Hepatocyte (in vitro differentiated cells): ENCODE measurements at regions not wholly inside any gene's neighbourhood (a gene's known extent, or its start where the extent isn't known, plus 50 kb on each side); places are given as distances from the start of the nearest gene placed in this dataset.

ENCODE experiments used
- DNase-seq: peaks from one replicate; pipeline ENCODE4 v3.0.0-alpha.2; 2016; ENCODE audit warnings: low spot score
- H2AFZ ChIP-seq: fragments of 200-600 bp; sonication (generic); 2 replicates; pipeline ENCODE4 v1.6.0; 2016; ENCODE audit warnings: antibody characterized with exemption, mild to moderate bottlenecking
- H3K27ac ChIP-seq: fragments of 200-600 bp; sonication (generic); 2 replicates; pipeline ENCODE4 v1.5.1; 2016; ENCODE audit warnings: mild to moderate bottlenecking
- H3K27me3 ChIP-seq: fragments of 200-600 bp; sonication (generic); 2 replicates; pipeline ENCODE4 v1.6.1; 2016
- H3K36me3 ChIP-seq: fragments of 200-600 bp; sonication (generic); replicated peaks from 2 replicates; pipeline ENCODE4 v1.5.1; 2016; ENCODE audit warnings: low read depth; ENCODE audit not compliant: insufficient read depth
- H3K4me1 ChIP-seq: fragments of 200-600 bp; sonication (generic); 2 replicates; pipeline ENCODE4 v1.5.1; 2016; ENCODE audit warnings: mild to moderate bottlenecking, moderate library complexity; ENCODE audit not compliant: insufficient read depth
- H3K4me2 ChIP-seq: fragments of 200-600 bp; sonication (generic); 2 replicates; pipeline ENCODE4 v1.6.0; 2016
- H3K4me3 ChIP-seq: fragments of 200-600 bp; sonication (generic); 2 replicates; pipeline ENCODE4 v1.5.1; 2016; ENCODE audit warnings: mild to moderate bottlenecking
- H3K79me2 ChIP-seq: fragments of 200-600 bp; sonication (generic); 2 replicates; pipeline ENCODE4 v1.6.0; 2017; ENCODE audit warnings: mild to moderate bottlenecking
- H3K9me2 ChIP-seq: fragments of 200-600 bp; sonication (generic); replicated peaks from 2 replicates; pipeline ENCODE4 v1.6.0; 2017; ENCODE audit warnings: mild to moderate bottlenecking; ENCODE audit not compliant: insufficient read depth
- H3K9me3 ChIP-seq: fragments of 200-600 bp; sonication (generic); 2 replicates; pipeline ENCODE4 v1.5.1; 2016; ENCODE audit warnings: low read depth, mild to moderate bottlenecking
- H4K20me1 ChIP-seq: fragments of 200-600 bp; sonication (generic); 2 replicates; pipeline ENCODE4 v1.6.0; 2016; ENCODE audit warnings: mild to moderate bottlenecking; ENCODE audit not compliant: insufficient read depth, poor library complexity, severe bottlenecking
- EZH2 ChIP-seq: fragments of 200-600 bp; sonication (generic); IDR thresholded peaks from 2 replicates; pipeline ENCODE4 v1.6.1; 2016; ENCODE audit warnings: antibody characterized with exemption, mild to moderate bottlenecking, borderline replicate concordance
- EZH2phosphoT487 ChIP-seq: fragments of 200-600 bp; sonication (generic); IDR thresholded peaks from one replicate; pipeline ENCODE4 v1.6.1; 2018; ENCODE audit warnings: antibody characterized with exemption, mild to moderate bottlenecking, low read depth, moderate library complexity; ENCODE audit not compliant: unreplicated experiment, severe bottlenecking
- WGBS: methylation state at CpG from one replicate; pipeline ENCODE4 v1.1.6; 2016; ENCODE audit warnings: low lambda C conversion rate; ENCODE audit errors: missing lambda C conversion rate; 5-methylcytosine and 5-hydroxymethylcytosine counted together
- TF ChIP-seq, protein P1 (sequence below): fragments of 200-600 bp; sonication (generic); IDR thresholded peaks from 2 replicates; pipeline ENCODE4 v1.5.1; 2016; ENCODE audit warnings: antibody characterized with exemption, mild to moderate bottlenecking; ENCODE audit not compliant: poor library complexity

DNA sequence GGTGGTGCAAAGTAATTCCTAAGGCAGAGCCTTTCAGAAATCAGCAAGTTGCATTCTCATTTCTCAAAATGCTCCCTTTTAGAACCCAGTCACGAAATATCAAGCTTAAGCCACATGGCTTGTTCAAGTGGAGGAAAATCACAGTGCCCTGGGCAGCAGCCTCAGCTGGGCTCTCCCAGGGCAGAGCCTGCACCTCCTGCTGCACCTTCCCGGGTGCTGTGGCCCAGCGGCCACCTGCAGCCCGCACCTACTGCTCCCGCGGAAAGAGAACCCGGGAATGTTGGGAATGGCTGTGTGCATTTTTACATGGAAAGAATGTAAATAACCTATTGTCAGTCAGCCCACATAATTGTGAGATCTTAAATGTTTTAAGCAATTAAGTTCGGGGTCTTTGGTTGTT, 396.5 kb upstream of the VSTM2A start:
- Histone ChIP-seq H3K27me3 (no peaks in the 10 kb centered on the region), H3K4me3 (no peak overlapping the region), H2AFZ (no peak overlapping the region), H3K27ac (no peak overlapping the region), H3K9me3 (no peaks in the 10 kb centered on the region), H3K79me2 (no peaks in the 10 kb centered on the region), H3K36me3 (no peaks in the 10 kb centered on the region), H3K9me2 (no peaks in the 10 kb centered on the region), H3K4me2 (no peak overlapping the region), H3K4me1 (no peaks in the 10 kb centered on the region), H4K20me1 (no peaks in the 10 kb centered on the region)
- no peak for DNase-seq
- TF ChIP-seq EZH2phosphoT487 (no peak), EZH2 (no peak)
- TF ChIP-seq, protein P1, sequence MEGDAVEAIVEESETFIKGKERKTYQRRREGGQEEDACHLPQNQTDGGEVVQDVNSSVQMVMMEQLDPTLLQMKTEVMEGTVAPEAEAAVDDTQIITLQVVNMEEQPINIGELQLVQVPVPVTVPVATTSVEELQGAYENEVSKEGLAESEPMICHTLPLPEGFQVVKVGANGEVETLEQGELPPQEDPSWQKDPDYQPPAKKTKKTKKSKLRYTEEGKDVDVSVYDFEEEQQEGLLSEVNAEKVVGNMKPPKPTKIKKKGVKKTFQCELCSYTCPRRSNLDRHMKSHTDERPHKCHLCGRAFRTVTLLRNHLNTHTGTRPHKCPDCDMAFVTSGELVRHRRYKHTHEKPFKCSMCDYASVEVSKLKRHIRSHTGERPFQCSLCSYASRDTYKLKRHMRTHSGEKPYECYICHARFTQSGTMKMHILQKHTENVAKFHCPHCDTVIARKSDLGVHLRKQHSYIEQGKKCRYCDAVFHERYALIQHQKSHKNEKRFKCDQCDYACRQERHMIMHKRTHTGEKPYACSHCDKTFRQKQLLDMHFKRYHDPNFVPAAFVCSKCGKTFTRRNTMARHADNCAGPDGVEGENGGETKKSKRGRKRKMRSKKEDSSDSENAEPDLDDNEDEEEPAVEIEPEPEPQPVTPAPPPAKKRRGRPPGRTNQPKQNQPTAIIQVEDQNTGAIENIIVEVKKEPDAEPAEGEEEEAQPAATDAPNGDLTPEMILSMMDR: no peak
- WGBS: 91% methylated on average over 8 of the region's 8 CpGs

- no peak overlapping the region for H3K4me2 ChIP-seq
- no peak overlapping the region for H3K27ac ChIP-seq
- H3K27me3 ChIP-seq: no peaks in the 10 kb centered on the region
- DNase-seq: no peak
- 68% methylated on average over 2 of the region's 2 CpGs for WGBS
- no peaks in the 10 kb centered on the region for H3K9me3 ChIP-seq
- TF ChIP-seq EZH2 (no peak), EZH2phosphoT487 (no peak)
- TF ChIP-seq, protein P1: no peak
- no peaks in the 10 kb centered on the region for H3K4me1 ChIP-seq
- no peaks in the 10 kb centered on the region for H3K9me2 ChIP-seq
- no peaks in the 10 kb centered on the region for H3K79me2 ChIP-seq
- no peak overlapping the region for H2AFZ ChIP-seq
- H3K36me3 ChIP-seq: no peaks in the 10 kb centered on the region
- H4K20me1 ChIP-seq: no peaks in the 10 kb centered on the region
- H3K4me3 ChIP-seq: no peak overlapping the region
These were observed 388.7 kb upstream of the VSTM2A start for GRCh38 chr7:54153462-54153861.

- no peaks in the 10 kb centered on the region for H3K9me2 ChIP-seq
These were observed 383.1 kb upstream of the VSTM2A start for GRCh38 chr7:54159088-54159487.

More at GRCh38 chr7:54159088-54159487, 383.1 kb upstream of the VSTM2A start:
- H3K27ac ChIP-seq: no peak overlapping the region
- H3K27me3 ChIP-seq: no peaks in the 10 kb centered on the region
- H3K4me2 ChIP-seq: no peak overlapping the region
- H3K36me3 ChIP-seq: no peaks in the 10 kb centered on the region
- H3K4me1 ChIP-seq: no peaks in the 10 kb centered on the region
- WGBS: 77% methylated on average over 2 of the region's 2 CpGs
- H3K4me3 ChIP-seq: no peak overlapping the region
- DNase-seq: no peak
- H4K20me1 ChIP-seq: no peaks in the 10 kb centered on the region
- TF ChIP-seq, protein P1: no peak
- TF ChIP-seq EZH2phosphoT487 (no peak), EZH2 (no peak)
- no peaks in the 10 kb centered on the region for H3K79me2 ChIP-seq
- no peaks in the 10 kb centered on the region for H3K9me3 ChIP-seq
- no peak overlapping the region for H2AFZ ChIP-seq
